Tibial artery (tissue), 4 donors: ENCODE measurements at regions not wholly inside any gene's neighbourhood (a gene's known extent, or its start where the extent isn't known, plus 50 kb on each side); places are given as distances from the start of the nearest gene placed in this dataset.
"Not testable (repeated sequence)": the region's sequence is repeated elsewhere in the genome, so short reads cannot be mapped to it uniquely, and the experiment has no call there.

ENCODE experiments used
- DNase-seq, 2 donors: peaks; one replicate each; pipeline ENCODE4 v3.0.0-alpha.2; 2019
- H3K27ac ChIP-seq, 2 donors: fragments of 200-600 bp; sonication (generic) in 1 of 2; 1 replicate in 1 of 2; 2 replicates in 1 of 2; pipeline ENCODE4 v1.5.1; 2018 to 2019; ENCODE audit warnings: mild to moderate bottlenecking in 1 of 2
- H3K27me3 ChIP-seq, 2 donors: fragments of 200-600 bp; sonication (generic) in 1 of 2; one replicate each; pipeline versions ENCODE4 v1.5.1 to v1.6.0; 2016 to 2019
- H3K36me3 ChIP-seq, 3 donors: fragments of 200-600 bp; sonication (generic) in 2 of 3; one replicate each; pipeline ENCODE4 v1.5.1; 2016 to 2019; ENCODE audit warnings: mild to moderate bottlenecking in 2 of 3
- H3K4me1 ChIP-seq, 4 donors: fragments of 200-600 bp; sonication (generic) in 2 of 4; 1 replicate in 3 of 4; 2 replicates in 1 of 4; pipeline ENCODE4 v1.5.1; 2016 to 2019
- H3K4me3 ChIP-seq, 2 donors: fragments of 200-600 bp; sonication (generic) in 1 of 2; 1 replicate in 1 of 2; 2 replicates in 1 of 2; pipeline ENCODE4 v1.5.1; 2018 to 2019; ENCODE audit warnings: mild to moderate bottlenecking in 2 of 2
- H3K9me3 ChIP-seq, 3 donors: fragments of 200-600 bp; sonication (generic) in 1 of 3; one replicate each; pipeline ENCODE4 v1.5.1; 2016 to 2019
- intact Hi-C: fragments of 100-400 bp; cut with DNase I; formaldehyde crosslinking; loops from one replicate; pipeline ENCODE4 v1.15.0; 2023; ENCODE audit warnings: low total_unique reads
- TF ChIP-seq, protein P1 (sequence below), 2 experiments: fragments of 200-600 bp in 1 of 2; fragments of 450-650 bp in 1 of 2; IDR thresholded peaks; one replicate each; pipeline ENCODE4 v1.5.1; 2017 to 2019; ENCODE audit warnings: antibody characterized with exemption in 2 of 2, mild to moderate bottlenecking in 1 of 2, moderate library complexity in 1 of 2

DNA sequence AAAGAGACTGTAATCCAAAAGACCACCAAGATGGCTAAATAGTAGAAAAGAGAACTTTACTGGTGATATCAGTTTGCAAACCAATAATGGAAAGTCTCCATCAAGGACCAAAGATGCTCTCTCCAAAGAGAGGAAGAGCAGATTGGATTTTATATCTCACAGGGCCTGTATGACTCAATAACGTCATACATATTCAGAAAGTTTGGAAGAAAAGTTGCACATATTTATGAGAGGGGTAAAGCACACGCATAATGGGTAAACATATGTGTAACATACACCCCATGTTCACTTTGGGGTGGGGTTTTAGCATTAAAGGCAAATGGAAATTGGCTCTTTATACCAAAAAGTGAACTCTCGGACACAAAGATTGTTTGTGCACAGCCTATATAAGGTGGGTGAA is 274.5 kb upstream of the POU1F1 start:
- no peaks in the 10 kb centered on the region for H3K9me3 ChIP-seq
- TF ChIP-seq, protein P1, sequence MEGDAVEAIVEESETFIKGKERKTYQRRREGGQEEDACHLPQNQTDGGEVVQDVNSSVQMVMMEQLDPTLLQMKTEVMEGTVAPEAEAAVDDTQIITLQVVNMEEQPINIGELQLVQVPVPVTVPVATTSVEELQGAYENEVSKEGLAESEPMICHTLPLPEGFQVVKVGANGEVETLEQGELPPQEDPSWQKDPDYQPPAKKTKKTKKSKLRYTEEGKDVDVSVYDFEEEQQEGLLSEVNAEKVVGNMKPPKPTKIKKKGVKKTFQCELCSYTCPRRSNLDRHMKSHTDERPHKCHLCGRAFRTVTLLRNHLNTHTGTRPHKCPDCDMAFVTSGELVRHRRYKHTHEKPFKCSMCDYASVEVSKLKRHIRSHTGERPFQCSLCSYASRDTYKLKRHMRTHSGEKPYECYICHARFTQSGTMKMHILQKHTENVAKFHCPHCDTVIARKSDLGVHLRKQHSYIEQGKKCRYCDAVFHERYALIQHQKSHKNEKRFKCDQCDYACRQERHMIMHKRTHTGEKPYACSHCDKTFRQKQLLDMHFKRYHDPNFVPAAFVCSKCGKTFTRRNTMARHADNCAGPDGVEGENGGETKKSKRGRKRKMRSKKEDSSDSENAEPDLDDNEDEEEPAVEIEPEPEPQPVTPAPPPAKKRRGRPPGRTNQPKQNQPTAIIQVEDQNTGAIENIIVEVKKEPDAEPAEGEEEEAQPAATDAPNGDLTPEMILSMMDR (IDR thresholded peaks at IDR 0.05), result no peak
- no peak for DNase-seq
- no peak overlapping the region for H3K27ac ChIP-seq
- intact Hi-C loops, result no loop called here
- H3K36me3 ChIP-seq, result no peaks in the 10 kb centered on the region
- H3K27me3 ChIP-seq, result no peaks in the 10 kb centered on the region
- H3K4me1 ChIP-seq, result no peaks in the 10 kb centered on the region
- H3K4me3 ChIP-seq, result no peak overlapping the region

DNA sequence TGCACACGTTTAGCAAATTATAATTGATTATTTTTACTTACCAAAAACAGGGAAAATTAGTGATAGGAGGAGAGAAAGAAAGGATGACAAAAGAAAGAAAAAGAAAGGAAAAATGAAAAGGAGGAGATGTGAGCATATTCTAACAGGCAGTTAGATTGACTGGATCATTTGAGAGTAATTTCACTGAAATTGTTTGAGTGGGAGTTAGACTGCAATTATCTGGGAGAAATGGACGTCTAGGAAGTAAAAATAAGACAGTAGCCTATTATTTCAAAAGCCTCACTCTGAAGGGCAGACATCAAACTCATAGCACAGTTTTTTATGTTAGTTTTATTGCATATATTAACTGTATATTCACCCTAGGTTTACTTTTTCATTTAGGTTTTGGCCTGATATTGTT is 272.8 kb upstream of the POU1F1 start:
- no peak for DNase-seq
- no peak overlapping the region for H3K27ac ChIP-seq
- no peaks in the 10 kb centered on the region for H3K9me3 ChIP-seq
- H3K4me1 ChIP-seq, result no peaks in the 10 kb centered on the region
- intact Hi-C loops, result no loop called here
- TF ChIP-seq, protein P1 (IDR thresholded peaks at IDR 0.05), result no peak
- H3K27me3 ChIP-seq, result no peaks in the 10 kb centered on the region
- no peak overlapping the region for H3K4me3 ChIP-seq
- no peaks in the 10 kb centered on the region for H3K36me3 ChIP-seq

DNA sequence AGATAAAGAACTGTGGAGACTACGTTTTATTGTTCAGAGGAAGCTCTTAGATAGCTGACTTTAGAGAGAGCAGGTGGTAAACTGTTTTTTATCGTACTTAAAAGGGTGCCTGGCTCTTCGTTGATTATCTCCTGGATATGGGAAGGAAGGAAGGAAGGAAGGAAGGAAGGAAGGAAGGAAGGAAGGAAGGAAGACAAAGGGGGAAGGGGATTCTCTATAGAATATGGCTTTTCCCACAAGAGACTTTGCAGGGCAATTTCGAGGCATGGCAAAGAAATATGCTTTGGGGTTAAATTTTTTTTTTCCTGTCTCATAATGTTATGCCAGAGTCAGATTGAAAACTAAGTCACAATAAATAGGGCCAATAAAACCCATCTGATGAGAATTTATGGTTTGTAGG is 271.9 kb upstream of the POU1F1 start:
- intact Hi-C loops, result no loop called here

DNA sequence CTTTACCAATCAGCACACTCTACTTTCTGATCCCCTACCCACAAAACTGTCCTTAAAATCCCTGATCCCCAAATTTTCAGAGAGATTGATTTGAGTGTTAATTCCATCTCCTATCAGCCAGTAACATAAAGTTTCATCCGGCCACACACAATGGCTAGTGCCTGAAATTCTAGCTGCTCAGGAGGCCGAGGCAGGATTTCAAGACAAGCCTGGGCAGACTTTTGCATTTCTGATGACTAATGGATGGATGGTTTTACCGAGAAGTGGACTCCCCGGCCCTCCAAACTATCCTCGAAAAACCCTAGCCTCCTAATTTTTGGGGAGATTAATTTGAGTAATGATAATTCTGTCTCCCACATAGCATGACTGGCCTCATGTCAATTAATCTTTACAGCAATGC is 269.8 kb upstream of the POU1F1 start:
- TF ChIP-seq, protein P1 (IDR thresholded peaks at IDR 0.05), result no peak
- H3K9me3 ChIP-seq, result no peaks in the 10 kb centered on the region
- no peaks in the 10 kb centered on the region for H3K4me1 ChIP-seq
- H3K27ac ChIP-seq, result no peak overlapping the region
- intact Hi-C loops, result no loop called here
- no peak overlapping the region for H3K4me3 ChIP-seq
- H3K36me3 ChIP-seq, result no peaks in the 10 kb centered on the region
- no peak for DNase-seq
- H3K27me3 ChIP-seq, result no peaks in the 10 kb centered on the region

More for the DNA sequence above, 271.9 kb upstream of the POU1F1 start:
- DNase-seq, result no peak
- no peaks in the 10 kb centered on the region for H3K36me3 ChIP-seq
- no peaks in the 10 kb centered on the region for H3K9me3 ChIP-seq
- TF ChIP-seq, protein P1 (IDR thresholded peaks at IDR 0.05), result no peak
- H3K27me3 ChIP-seq, result no peaks in the 10 kb centered on the region
- H3K4me3 ChIP-seq, result no peak overlapping the region
- no peaks in the 10 kb centered on the region for H3K4me1 ChIP-seq
- H3K27ac ChIP-seq, result no peak overlapping the region

DNA sequence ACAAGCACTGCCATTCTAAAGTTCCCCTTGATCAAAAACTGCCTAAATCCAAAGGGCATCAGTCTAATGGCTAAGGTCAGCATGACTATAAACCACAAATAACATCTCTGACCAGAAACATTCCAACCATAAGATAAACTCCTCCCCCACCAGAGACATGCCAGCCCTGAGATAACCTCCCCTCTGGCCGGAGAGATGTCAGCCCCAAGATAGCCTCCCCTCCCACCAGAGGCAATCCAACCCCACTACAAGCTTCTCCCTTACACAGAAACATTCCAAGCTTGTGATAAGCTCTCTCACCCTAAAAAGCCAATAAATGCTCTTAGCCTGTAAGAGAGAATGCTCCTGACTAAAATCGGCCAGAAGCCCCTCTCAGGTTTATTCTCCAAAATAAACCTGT is 267.0 kb upstream of the POU1F1 start:
- H3K9me3 ChIP-seq, intact Hi-C loops: not testable (repeated sequence)

DNA sequence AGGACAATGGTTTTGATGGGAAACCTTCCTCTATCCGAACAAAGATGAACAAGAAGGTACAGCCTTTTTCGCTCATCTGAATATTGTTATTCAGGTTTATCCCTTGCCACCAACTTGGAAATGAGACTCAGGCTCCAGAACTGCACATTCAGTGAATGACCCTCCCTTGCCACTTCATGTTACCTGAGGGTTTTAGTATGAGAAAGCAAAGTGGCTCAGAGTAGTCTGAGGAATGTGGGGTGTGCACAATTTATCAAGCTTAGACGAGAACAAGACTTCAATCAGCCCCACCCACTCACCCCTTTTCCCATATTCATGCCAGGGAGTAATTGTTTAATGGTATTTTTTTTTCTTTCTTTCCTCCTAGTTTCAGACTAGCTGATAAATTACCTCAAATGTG is 265.3 kb upstream of the POU1F1 start:
- H3K27ac ChIP-seq, result no peak overlapping the region
- intact Hi-C loops, result no loop called here
- TF ChIP-seq, protein P1 (IDR thresholded peaks at IDR 0.05), result no peak
- DNase-seq, result no peak
- no peaks in the 10 kb centered on the region for H3K9me3 ChIP-seq
- H3K4me1 ChIP-seq, result no peaks in the 10 kb centered on the region
- H3K36me3 ChIP-seq, result no peaks in the 10 kb centered on the region
- no peak overlapping the region for H3K4me3 ChIP-seq
- no peaks in the 10 kb centered on the region for H3K27me3 ChIP-seq

More for the DNA sequence above, 267.0 kb upstream of the POU1F1 start:
- not testable (repeated sequence) for H3K27ac ChIP-seq, H3K36me3 ChIP-seq, H3K4me1 ChIP-seq, DNase-seq, H3K27me3 ChIP-seq, H3K4me3 ChIP-seq

DNA sequence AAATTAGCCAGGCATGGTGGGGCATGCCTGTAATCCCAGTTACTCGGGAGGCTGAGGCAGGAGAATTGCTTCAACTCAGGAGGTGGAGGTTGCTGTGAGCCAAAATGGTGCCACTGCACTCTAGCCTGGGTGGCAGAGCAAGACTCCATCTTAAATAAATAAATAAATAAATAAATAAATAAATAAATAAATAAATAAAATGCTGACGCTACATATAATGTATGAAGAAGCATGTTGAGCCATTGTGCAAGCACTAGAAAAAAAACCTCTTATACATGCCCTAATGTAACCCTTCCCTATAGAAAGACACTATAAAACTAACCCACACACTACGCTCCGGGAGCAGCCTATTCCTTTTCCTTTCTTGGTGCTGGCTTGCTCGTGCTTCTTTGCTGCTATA is 262.3 kb upstream of the POU1F1 start:
- H3K36me3 ChIP-seq, intact Hi-C loops, H3K9me3 ChIP-seq, H3K4me1 ChIP-seq, DNase-seq, H3K4me3 ChIP-seq, H3K27ac ChIP-seq, H3K27me3 ChIP-seq: not testable (repeated sequence)
